ENCODE measurements at regions not wholly inside any gene's neighbourhood (a gene's known extent, or its start where the extent isn't known, plus 50 kb on each side); places are given as distances from the start of the nearest gene placed in this dataset.

DNA sequence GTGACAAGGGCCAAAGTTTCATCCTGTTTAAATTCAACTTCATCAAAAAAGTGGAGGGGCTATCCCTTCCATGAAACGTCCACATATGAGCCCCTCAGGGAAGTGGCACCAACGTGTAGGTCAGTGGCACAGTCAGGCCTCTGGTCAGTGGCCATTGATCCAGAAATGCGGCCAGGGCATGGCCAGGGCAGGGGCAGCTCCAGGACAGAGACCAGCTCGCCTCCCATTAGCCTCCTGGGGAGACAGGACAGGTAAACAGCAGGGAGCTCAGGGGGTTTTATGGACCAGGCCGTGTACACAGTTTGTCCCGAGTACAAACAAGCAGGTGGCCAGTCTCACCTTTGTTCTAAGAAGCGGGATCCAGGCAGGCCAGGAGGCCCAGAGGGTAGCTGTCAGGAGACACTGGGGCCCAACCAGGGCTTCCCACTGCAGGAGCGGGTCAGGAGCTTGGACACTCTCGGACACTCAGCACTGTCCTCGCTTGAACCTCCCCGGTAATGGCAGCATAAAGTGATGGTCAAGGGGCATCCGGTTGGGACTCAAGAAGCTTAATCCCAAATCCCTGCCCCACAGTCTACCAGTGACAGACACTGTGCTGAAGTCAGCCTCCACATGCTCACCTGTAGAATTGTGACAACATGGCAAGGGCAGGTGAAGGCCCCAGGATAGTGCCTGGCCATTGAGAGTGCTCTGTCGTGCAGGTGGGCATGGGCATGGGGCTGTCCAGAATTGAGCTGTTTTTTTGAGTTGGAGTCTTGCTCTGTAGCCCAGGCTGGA is 144.1 kb upstream of the ERRFI1 start (continued):
- TF ChIP-seq, protein P1, sequence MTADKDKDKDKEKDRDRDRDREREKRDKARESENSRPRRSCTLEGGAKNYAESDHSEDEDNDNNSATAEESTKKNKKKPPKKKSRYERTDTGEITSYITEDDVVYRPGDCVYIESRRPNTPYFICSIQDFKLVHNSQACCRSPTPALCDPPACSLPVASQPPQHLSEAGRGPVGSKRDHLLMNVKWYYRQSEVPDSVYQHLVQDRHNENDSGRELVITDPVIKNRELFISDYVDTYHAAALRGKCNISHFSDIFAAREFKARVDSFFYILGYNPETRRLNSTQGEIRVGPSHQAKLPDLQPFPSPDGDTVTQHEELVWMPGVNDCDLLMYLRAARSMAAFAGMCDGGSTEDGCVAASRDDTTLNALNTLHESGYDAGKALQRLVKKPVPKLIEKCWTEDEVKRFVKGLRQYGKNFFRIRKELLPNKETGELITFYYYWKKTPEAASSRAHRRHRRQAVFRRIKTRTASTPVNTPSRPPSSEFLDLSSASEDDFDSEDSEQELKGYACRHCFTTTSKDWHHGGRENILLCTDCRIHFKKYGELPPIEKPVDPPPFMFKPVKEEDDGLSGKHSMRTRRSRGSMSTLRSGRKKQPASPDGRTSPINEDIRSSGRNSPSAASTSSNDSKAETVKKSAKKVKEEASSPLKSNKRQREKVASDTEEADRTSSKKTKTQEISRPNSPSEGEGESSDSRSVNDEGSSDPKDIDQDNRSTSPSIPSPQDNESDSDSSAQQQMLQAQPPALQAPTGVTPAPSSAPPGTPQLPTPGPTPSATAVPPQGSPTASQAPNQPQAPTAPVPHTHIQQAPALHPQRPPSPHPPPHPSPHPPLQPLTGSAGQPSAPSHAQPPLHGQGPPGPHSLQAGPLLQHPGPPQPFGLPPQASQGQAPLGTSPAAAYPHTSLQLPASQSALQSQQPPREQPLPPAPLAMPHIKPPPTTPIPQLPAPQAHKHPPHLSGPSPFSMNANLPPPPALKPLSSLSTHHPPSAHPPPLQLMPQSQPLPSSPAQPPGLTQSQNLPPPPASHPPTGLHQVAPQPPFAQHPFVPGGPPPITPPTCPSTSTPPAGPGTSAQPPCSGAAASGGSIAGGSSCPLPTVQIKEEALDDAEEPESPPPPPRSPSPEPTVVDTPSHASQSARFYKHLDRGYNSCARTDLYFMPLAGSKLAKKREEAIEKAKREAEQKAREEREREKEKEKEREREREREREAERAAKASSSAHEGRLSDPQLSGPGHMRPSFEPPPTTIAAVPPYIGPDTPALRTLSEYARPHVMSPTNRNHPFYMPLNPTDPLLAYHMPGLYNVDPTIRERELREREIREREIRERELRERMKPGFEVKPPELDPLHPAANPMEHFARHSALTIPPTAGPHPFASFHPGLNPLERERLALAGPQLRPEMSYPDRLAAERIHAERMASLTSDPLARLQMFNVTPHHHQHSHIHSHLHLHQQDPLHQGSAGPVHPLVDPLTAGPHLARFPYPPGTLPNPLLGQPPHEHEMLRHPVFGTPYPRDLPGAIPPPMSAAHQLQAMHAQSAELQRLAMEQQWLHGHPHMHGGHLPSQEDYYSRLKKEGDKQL (CRISPR knock-in tag; IDR thresholded peaks at IDR 0.05; ENCODE audit: low read depth) = no peak; the same call in 1 of the 2 replicates
- TF ChIP-seq SRSF1 (optimal IDR thresholded peaks at IDR 0.05; ENCODE audit: low read depth, low read length) (no peak), HNRNPK (IDR thresholded peaks at IDR 0.05; ENCODE audit: low read depth, low read length, poor library complexity, severe bottlenecking) (no peak), AGO2 (optimal IDR thresholded peaks at IDR 0.05; ENCODE audit: low read depth, low read length) (no peak), MEF2D (CRISPR knock-in tag; IDR thresholded peaks at IDR 0.05) (peak; percentile 80), DNMT1 (CRISPR knock-in tag; IDR thresholded peaks at IDR 0.05) (no peak), STAG1 (CRISPR knock-in tag; IDR thresholded peaks at IDR 0.05) (peak; percentile 32; the same call in 1 of the 2 replicates), ATAD3A (CRISPR knock-in tag; IDR thresholded peaks at IDR 0.05) (no peak), ZNF136 (CRISPR knock-in tag; IDR thresholded peaks at IDR 0.05; ENCODE audit: low read depth) (no peak), NR3C1 (CRISPR knock-in tag; IDR thresholded peaks at IDR 0.05) (no peak), ZFP82 (CRISPR knock-in tag; IDR thresholded peaks at IDR 0.05; ENCODE audit: borderline replicate concordance) (no peak; the same call in 1 of the 2 replicates), XBP1 (CRISPR knock-in tag; IDR thresholded peaks at IDR 0.05) (peak; percentile 62; the same call in 1 of the 2 replicates), NONO (IDR thresholded peaks at IDR 0.05) (no peak), NONO (CRISPR knock-in tag; conservative IDR thresholded peaks at IDR 0.05) (peak; percentile 72), PCBP1 (IDR thresholded peaks at IDR 0.05; ENCODE audit: borderline replicate concordance, low read depth, low read length) (no peak)
- TF ChIP-seq, protein P2, sequence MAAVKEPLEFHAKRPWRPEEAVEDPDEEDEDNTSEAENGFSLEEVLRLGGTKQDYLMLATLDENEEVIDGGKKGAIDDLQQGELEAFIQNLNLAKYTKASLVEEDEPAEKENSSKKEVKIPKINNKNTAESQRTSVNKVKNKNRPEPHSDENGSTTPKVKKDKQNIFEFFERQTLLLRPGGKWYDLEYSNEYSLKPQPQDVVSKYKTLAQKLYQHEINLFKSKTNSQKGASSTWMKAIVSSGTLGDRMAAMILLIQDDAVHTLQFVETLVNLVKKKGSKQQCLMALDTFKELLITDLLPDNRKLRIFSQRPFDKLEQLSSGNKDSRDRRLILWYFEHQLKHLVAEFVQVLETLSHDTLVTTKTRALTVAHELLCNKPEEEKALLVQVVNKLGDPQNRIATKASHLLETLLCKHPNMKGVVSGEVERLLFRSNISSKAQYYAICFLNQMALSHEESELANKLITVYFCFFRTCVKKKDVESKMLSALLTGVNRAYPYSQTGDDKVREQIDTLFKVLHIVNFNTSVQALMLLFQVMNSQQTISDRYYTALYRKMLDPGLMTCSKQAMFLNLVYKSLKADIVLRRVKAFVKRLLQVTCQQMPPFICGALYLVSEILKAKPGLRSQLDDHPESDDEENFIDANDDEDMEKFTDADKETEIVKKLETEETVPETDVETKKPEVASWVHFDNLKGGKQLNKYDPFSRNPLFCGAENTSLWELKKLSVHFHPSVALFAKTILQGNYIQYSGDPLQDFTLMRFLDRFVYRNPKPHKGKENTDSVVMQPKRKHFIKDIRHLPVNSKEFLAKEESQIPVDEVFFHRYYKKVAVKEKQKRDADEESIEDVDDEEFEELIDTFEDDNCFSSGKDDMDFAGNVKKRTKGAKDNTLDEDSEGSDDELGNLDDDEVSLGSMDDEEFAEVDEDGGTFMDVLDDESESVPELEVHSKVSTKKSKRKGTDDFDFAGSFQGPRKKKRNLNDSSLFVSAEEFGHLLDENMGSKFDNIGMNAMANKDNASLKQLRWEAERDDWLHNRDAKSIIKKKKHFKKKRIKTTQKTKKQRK (IDR thresholded peaks at IDR 0.05; ENCODE audit: low read length) = no peak
- TF ChIP-seq, protein P3, sequence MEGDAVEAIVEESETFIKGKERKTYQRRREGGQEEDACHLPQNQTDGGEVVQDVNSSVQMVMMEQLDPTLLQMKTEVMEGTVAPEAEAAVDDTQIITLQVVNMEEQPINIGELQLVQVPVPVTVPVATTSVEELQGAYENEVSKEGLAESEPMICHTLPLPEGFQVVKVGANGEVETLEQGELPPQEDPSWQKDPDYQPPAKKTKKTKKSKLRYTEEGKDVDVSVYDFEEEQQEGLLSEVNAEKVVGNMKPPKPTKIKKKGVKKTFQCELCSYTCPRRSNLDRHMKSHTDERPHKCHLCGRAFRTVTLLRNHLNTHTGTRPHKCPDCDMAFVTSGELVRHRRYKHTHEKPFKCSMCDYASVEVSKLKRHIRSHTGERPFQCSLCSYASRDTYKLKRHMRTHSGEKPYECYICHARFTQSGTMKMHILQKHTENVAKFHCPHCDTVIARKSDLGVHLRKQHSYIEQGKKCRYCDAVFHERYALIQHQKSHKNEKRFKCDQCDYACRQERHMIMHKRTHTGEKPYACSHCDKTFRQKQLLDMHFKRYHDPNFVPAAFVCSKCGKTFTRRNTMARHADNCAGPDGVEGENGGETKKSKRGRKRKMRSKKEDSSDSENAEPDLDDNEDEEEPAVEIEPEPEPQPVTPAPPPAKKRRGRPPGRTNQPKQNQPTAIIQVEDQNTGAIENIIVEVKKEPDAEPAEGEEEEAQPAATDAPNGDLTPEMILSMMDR (CRISPR knock-in tag; IDR thresholded peaks at IDR 0.05) = peak; percentile 11; the same call in 1 of the 2 replicates
